Upper lobe of left lung (tissue), 6 donors: ENCODE measurements at regions not wholly inside any gene's neighbourhood (a gene's known extent, or its start where the extent isn't known, plus 50 kb on each side); places are given as distances from the start of the nearest gene placed in this dataset.

Experiments used
- ATAC-seq, 2 donors: fragments of 200-7000 bp; cut with Tn5 transposase; one replicate each; pipeline ENCODE4 v1.9.1; 2022; ENCODE audit warnings: mild to moderate bottlenecking in 2 of 2, moderate library complexity in 2 of 2; ENCODE audit not compliant: low FRiP score in 2 of 2
- DNase-seq, 2 donors: peaks; one replicate each; pipeline ENCODE4 v3.0.0-alpha.2; 2019 to 2020
- H3K27ac ChIP-seq, 4 donors: fragments of 200-600 bp; sonication (generic); one replicate each; pipeline ENCODE4 v1.5.1; 2016 to 2019
- H3K27me3 ChIP-seq, 4 donors: fragments of 200-600 bp; sonication (generic); one replicate each; pipeline ENCODE4 v1.5.1; 2017 to 2019
- H3K36me3 ChIP-seq, 4 donors: fragments of 200-600 bp; sonication (generic); one replicate each; pipeline ENCODE4 v1.5.1; 2016 to 2019
- H3K4me1 ChIP-seq, 4 donors: fragments of 200-600 bp; sonication (generic); one replicate each; pipeline ENCODE4 v1.5.1; 2018 to 2019
- H3K4me3 ChIP-seq, 4 donors: fragments of 200-600 bp; sonication (generic); one replicate each; pipeline ENCODE4 v1.5.1; 2017 to 2019; ENCODE audit warnings: mild to moderate bottlenecking in 2 of 4, moderate library complexity in 1 of 4
- H3K9me3 ChIP-seq, 4 donors: fragments of 200-600 bp; sonication (generic); one replicate each; pipeline ENCODE4 v1.5.1; 2018 to 2019
- EP300 ChIP-seq, 4 donors: sonication (generic); formaldehyde crosslinking; IDR thresholded peaks; one replicate each; pipeline ENCODE4 v1.5.1; 2017; ENCODE audit warnings: antibody characterized with exemption in 4 of 4, control low read depth in 2 of 4
- POLR2A ChIP-seq, 4 donors: fragments of 450-650 bp; IDR thresholded peaks; one replicate each; pipeline ENCODE4 v1.5.1; 2016 to 2017; ENCODE audit warnings: antibody characterized with exemption in 4 of 4, mild to moderate bottlenecking in 2 of 4
- POLR2AphosphoS5 ChIP-seq, 2 donors: sonication (generic); formaldehyde crosslinking; IDR thresholded peaks; one replicate each; pipeline ENCODE4 v1.5.1; 2017; ENCODE audit warnings: antibody characterized with exemption in 2 of 2
- WGBS, 2 donors: methylation state at CpG; one replicate each; pipeline ENCODE4 v1.1.5; 2017 to 2018; 5-methylcytosine and 5-hydroxymethylcytosine counted together
- TF ChIP-seq, protein P1 (sequence below), 6 experiments: fragments of 450-650 bp in 4 of 6; fragments of 200-600 bp in 2 of 6; sonication (generic) in 2 of 6; IDR thresholded peaks; one replicate each; pipeline ENCODE4 v1.5.1; 2016 to 2019; ENCODE audit warnings: antibody characterized with exemption in 6 of 6
- donor health status: DM: no; HTN: no; CAD: no; lungs with moderate emphysema.
- donor health status: DM: no; HTN: yes; CAD: no; lungs with severe emphysema.

DNA sequence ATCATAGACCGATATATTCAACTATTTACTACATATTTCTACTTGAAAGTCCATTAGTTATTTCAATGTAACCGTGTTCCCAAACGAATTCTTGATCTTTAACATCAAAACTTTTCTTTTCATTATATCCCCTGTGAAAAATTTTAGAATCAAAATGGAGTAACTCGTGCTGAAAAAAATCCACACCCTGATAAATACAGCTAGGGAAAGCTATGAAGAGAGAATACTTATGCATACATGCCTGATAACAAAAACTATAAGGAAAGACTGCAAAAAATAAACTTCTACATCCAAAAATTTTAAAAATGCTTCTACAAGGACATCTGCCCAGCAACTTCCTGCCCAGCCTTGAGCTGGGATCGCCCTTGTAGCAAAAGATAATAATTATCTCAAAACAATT lies 2458.3 kb upstream of the PCDH20 start:
- TF ChIP-seq EP300 (IDR thresholded peaks at IDR 0.05), result no peak
- TF ChIP-seq, protein P1, sequence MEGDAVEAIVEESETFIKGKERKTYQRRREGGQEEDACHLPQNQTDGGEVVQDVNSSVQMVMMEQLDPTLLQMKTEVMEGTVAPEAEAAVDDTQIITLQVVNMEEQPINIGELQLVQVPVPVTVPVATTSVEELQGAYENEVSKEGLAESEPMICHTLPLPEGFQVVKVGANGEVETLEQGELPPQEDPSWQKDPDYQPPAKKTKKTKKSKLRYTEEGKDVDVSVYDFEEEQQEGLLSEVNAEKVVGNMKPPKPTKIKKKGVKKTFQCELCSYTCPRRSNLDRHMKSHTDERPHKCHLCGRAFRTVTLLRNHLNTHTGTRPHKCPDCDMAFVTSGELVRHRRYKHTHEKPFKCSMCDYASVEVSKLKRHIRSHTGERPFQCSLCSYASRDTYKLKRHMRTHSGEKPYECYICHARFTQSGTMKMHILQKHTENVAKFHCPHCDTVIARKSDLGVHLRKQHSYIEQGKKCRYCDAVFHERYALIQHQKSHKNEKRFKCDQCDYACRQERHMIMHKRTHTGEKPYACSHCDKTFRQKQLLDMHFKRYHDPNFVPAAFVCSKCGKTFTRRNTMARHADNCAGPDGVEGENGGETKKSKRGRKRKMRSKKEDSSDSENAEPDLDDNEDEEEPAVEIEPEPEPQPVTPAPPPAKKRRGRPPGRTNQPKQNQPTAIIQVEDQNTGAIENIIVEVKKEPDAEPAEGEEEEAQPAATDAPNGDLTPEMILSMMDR (IDR thresholded peaks at IDR 0.05), result no peak
- no peak for TF ChIP-seq POLR2AphosphoS5 (IDR thresholded peaks at IDR 0.05)
- TF ChIP-seq POLR2A (IDR thresholded peaks at IDR 0.05), result no peak
- Histone ChIP-seq H3K4me1 (no peaks in the 10 kb centered on the region), H3K4me3 (no peak overlapping the region), H3K27ac (no peak overlapping the region), H3K36me3 (no peaks in the 10 kb centered on the region), H3K27me3 (no peaks in the 10 kb centered on the region), H3K9me3 (no peaks in the 10 kb centered on the region)
- no peak for DNase-seq
- WGBS, 2 donors, result 80 to 88% methylated on average over 5 of the region's 5 CpGs
- ATAC-seq, result no peak

DNA sequence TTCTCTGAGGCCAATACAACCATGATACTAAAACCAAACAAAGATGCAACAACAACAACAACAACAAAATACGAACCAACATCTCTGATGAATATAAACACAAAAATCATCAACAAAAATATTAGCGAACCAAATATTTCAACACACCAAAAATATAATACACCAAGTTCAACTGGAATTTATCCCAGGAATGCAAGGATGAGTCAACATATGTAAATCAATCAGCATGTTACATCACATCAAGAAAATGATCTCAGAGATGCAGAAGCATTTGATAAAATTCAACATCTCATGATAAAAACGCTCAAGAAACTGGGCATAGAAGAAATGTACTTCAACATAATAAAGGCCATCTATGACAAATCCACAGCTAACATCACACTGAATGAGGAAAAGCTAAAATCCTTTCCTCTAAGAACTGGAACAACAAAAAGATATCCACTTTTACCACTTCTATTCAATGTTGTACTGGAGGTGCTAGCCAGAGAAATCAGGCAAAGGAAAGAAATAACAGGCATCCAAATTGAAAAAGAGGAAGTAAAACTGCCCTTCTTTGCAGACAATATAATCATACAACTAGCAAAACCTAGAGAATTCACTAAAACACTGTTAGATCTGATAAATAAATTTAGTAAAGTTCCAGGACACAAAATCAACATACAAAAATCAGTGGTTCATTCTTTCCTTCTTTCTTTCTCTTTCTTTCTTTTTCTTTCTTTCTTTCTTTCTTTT lies 2448.7 kb upstream of the PCDH20 start:
- WGBS, 2 donors, result 75 to 83% methylated on average over 3 of the region's 3 CpGs
- TF ChIP-seq POLR2A (IDR thresholded peaks at IDR 0.05) (no peak), EP300 (IDR thresholded peaks at IDR 0.05) (no peak), POLR2AphosphoS5 (IDR thresholded peaks at IDR 0.05) (no peak)
- TF ChIP-seq, protein P1 (IDR thresholded peaks at IDR 0.05), result no peak

DNA sequence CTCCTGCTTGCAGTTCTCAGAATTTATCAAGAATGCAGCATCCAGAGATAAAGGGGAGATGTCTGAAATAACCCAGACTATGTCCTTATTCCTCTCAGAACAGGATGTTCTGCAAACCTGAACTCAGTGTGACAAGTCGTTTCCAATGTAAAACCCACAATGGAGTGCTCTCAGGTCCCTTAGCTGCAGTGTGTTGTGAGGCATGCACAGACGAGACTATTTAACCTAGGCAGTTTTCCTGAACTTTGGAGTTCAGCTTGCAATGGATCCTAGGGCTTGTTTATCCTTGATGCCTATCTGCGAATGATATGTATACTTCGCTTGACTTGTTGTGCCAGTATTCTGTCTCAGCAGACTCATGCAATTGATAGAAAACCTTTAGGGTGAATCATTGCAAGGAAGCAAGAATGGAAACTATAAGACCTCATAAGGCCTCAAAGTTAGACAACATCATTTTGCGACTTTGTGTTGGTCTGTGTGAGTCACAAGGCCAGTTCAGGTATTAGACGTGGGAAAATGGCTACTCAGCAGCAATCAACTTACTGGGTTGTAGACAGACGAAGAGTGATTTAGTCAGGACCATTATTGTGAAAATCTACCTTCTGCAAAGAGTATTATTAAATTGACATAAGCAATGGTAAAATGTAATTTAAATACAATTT lies 2439.9 kb upstream of the PCDH20 start:
- no peaks in the 10 kb centered on the region for H3K36me3 ChIP-seq
- H3K27me3 ChIP-seq, result no peaks in the 10 kb centered on the region
- no peak for TF ChIP-seq POLR2AphosphoS5 (IDR thresholded peaks at IDR 0.05)
- TF ChIP-seq POLR2A (IDR thresholded peaks at IDR 0.05), result no peak
- TF ChIP-seq, protein P1 (IDR thresholded peaks at IDR 0.05), result no peak
- no peak for TF ChIP-seq EP300 (IDR thresholded peaks at IDR 0.05)
- ATAC-seq (no peak), DNase-seq (no peak)
- H3K4me3 ChIP-seq, result no peak overlapping the region
- no peak overlapping the region for H3K27ac ChIP-seq
- WGBS, 2 donors, result 80 to 84% methylated on average over 7 of the region's 7 CpGs
- no peaks in the 10 kb centered on the region for H3K9me3 ChIP-seq
- no peaks in the 10 kb centered on the region for H3K4me1 ChIP-seq

More for the DNA sequence above, 2448.7 kb upstream of the PCDH20 start:
- Histone ChIP-seq H3K4me3 (no peak overlapping the region), H3K4me1 (no peaks in the 10 kb centered on the region), H3K27ac (no peak overlapping the region), H3K36me3 (no peaks in the 10 kb centered on the region), H3K9me3 (no peaks in the 10 kb centered on the region), H3K27me3 (no peaks in the 10 kb centered on the region)
- ATAC-seq (no peak), DNase-seq (no peak)

DNA sequence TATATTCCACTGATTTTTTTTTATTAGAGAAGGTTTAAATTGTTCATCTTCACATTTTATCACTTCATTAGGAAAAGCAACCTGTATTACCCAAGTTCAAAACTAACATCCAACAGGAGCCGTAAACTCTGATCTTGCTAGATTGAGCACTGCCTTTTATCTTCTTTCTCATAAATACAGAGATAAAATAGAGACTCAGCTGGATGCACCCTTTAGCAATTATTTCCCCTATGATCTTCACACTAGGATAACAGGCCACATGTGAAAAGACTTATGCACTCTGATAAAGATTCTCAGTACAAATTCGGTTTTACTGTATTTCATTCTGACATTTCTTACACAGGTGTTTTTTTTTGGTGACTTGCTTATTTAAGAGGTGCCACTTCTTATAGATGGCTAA lies 2438.2 kb upstream of the PCDH20 start:
- WGBS, 2 donors, result 65 to 74% methylated on average over 2 of the region's 2 CpGs
- TF ChIP-seq POLR2AphosphoS5 (IDR thresholded peaks at IDR 0.05), result no peak
- no peak for TF ChIP-seq EP300 (IDR thresholded peaks at IDR 0.05)
- TF ChIP-seq POLR2A (IDR thresholded peaks at IDR 0.05), result no peak
- TF ChIP-seq, protein P1 (IDR thresholded peaks at IDR 0.05), result no peak

More for the DNA sequence above, 2438.2 kb upstream of the PCDH20 start:
- Histone ChIP-seq H3K9me3 (no peaks in the 10 kb centered on the region), H3K4me1 (no peaks in the 10 kb centered on the region), H3K4me3 (no peak overlapping the region), H3K27ac (no peak overlapping the region), H3K27me3 (no peaks in the 10 kb centered on the region), H3K36me3 (no peaks in the 10 kb centered on the region)
- ATAC-seq (no peak), DNase-seq (no peak)
